ENCODE measurements at regions not wholly inside any gene's neighbourhood (a gene's known extent, or its start where the extent isn't known, plus 50 kb on each side); places are given as distances from the start of the nearest gene placed in this dataset.

DNA sequence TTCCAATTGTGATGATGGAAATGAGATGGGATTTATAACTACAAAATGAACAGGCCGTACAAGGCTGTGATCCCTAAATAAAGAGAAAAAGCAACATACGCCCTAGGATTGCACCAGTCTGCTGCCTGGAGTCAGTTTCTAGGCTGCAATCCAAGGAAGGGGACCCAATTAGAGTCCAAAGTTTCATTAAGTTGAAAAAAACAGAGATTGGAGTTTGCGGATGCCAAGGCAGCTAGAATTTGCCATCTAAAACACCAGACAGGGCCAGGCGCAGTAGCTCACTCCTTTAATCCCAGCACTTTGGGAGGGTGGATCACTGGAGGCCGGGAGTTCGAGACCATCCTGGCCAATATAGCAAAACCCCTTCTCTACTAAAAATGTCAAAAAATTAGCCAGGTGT, 661.0 kb downstream of the RPS29 start:
- Histone ChIP-seq H3K27ac (no peak overlapping the region), H3K79me2 (ENCODE audit: low read depth) (no peaks in the 10 kb centered on the region), H3K36me3 (ENCODE audit: low read depth) (no peaks in the 10 kb centered on the region), H3K4me3 (no peak overlapping the region), H3K9me3 (ENCODE audit: insufficient read depth, low read depth) (no peaks in the 10 kb centered on the region), H4K20me1 (ENCODE audit: insufficient read depth) (no peaks in the 10 kb centered on the region), H3K4me2 (no peak overlapping the region), H2AFZ (no peak overlapping the region), H3K27me3 (ENCODE audit: insufficient read depth, low read depth) (no peaks in the 10 kb centered on the region), H3K4me1 (replicated peaks; ENCODE audit: insufficient read depth) (no peaks in the 10 kb centered on the region), H3K9me2 (ENCODE audit: insufficient read depth) (no peaks in the 10 kb centered on the region), H3F3A (ENCODE audit: insufficient read depth, low read depth) (no peaks in the 10 kb centered on the region)
- intact Hi-C loops (cut with micrococcal nuclease; ENCODE audit: unreplicated experiment), result no loop called here
- ChIA-PET CTCF (no interaction called here), POLR2A (ENCODE audit: unreplicated experiment) (no interaction called here)
- TF ChIP-seq EZH2 (IDR thresholded peaks at IDR 0.05; ENCODE audit: low read depth), result no peak
- TF ChIP-seq, protein P1, sequence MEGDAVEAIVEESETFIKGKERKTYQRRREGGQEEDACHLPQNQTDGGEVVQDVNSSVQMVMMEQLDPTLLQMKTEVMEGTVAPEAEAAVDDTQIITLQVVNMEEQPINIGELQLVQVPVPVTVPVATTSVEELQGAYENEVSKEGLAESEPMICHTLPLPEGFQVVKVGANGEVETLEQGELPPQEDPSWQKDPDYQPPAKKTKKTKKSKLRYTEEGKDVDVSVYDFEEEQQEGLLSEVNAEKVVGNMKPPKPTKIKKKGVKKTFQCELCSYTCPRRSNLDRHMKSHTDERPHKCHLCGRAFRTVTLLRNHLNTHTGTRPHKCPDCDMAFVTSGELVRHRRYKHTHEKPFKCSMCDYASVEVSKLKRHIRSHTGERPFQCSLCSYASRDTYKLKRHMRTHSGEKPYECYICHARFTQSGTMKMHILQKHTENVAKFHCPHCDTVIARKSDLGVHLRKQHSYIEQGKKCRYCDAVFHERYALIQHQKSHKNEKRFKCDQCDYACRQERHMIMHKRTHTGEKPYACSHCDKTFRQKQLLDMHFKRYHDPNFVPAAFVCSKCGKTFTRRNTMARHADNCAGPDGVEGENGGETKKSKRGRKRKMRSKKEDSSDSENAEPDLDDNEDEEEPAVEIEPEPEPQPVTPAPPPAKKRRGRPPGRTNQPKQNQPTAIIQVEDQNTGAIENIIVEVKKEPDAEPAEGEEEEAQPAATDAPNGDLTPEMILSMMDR (conservative IDR thresholded peaks at IDR 0.05), result no peak
- no peak for DNase-seq
- BruUV-seq (replicated peaks), result no TSS peak

DNA sequence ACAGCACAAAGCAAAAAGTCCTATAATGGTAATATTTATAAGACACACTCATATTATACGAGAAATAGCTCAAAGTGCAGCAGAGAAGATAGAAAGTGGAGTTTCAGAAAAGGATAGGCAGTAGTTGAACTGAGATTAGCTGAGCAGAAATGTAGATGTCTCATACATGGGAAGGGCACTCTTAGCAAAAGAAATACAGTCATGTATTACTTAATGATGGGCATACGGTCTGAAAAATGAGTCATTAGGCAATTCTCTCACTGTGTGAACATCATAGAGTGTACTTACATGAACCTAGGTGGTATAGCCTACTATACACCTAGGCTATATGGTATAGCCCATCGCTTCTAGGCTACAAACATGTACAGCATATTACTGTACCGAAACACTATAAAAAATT, 671.3 kb downstream of the RPS29 start:
- no peaks in the 10 kb centered on the region for H4K20me1 ChIP-seq (ENCODE audit: insufficient read depth)
- no peaks in the 10 kb centered on the region for H3K36me3 ChIP-seq (ENCODE audit: low read depth)
- no peak overlapping the region for H3K27ac ChIP-seq
- no peak overlapping the region for H2AFZ ChIP-seq
- H3K9me3 ChIP-seq (ENCODE audit: insufficient read depth, low read depth), result no peaks in the 10 kb centered on the region
- TF ChIP-seq, protein P1 (conservative IDR thresholded peaks at IDR 0.05), result no peak
- no peak for TF ChIP-seq EZH2 (IDR thresholded peaks at IDR 0.05; ENCODE audit: low read depth)
- H3K4me3 ChIP-seq, result no peak overlapping the region
- no peaks in the 10 kb centered on the region for H3K79me2 ChIP-seq (ENCODE audit: low read depth)
- intact Hi-C loops (cut with micrococcal nuclease; ENCODE audit: unreplicated experiment), result no loop called here
- no peak overlapping the region for H3K4me2 ChIP-seq
- H3F3A ChIP-seq (ENCODE audit: insufficient read depth, low read depth), result no peaks in the 10 kb centered on the region
- DNase-seq, result no peak
- no peaks in the 10 kb centered on the region for H3K4me1 ChIP-seq (replicated peaks; ENCODE audit: insufficient read depth)
- no peaks in the 10 kb centered on the region for H3K9me2 ChIP-seq (ENCODE audit: insufficient read depth)
- H3K27me3 ChIP-seq (ENCODE audit: insufficient read depth, low read depth), result no peaks in the 10 kb centered on the region
- BruUV-seq (replicated peaks), result no TSS peak
- CTCF ChIA-PET, result no interaction called here
- POLR2A ChIA-PET (ENCODE audit: unreplicated experiment), result no interaction called here

DNA sequence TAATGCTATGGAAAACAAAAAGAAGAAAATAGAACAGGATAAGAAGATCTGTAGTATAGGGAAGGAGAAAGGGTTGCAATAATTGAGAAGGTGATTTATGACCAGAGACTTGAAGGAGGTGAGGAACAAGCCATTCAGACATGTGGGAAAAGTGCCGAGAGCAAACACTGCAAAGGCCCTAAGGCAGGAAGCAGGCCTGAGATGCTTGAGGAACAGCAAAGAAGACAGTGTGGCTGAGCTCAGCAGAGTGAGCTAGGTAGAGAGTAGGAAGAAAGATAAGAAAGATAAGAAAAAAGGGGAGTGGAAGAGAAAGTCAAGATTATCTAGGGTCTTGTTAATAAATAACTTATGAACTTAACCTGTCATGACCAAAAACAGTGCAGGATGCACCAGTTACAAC, 671.8 kb downstream of the RPS29 start:
- ChIA-PET CTCF (no interaction called here), POLR2A (ENCODE audit: unreplicated experiment) (no interaction called here)
- Histone ChIP-seq H2AFZ (no peak overlapping the region), H3K27ac (no peak overlapping the region), H3K79me2 (ENCODE audit: low read depth) (no peaks in the 10 kb centered on the region), H3K27me3 (ENCODE audit: insufficient read depth, low read depth) (no peaks in the 10 kb centered on the region), H3F3A (ENCODE audit: insufficient read depth, low read depth) (no peaks in the 10 kb centered on the region), H3K4me2 (no peak overlapping the region), H3K4me3 (no peak overlapping the region), H3K9me3 (ENCODE audit: insufficient read depth, low read depth) (no peaks in the 10 kb centered on the region), H3K36me3 (ENCODE audit: low read depth) (no peaks in the 10 kb centered on the region), H3K9me2 (ENCODE audit: insufficient read depth) (no peaks in the 10 kb centered on the region), H4K20me1 (ENCODE audit: insufficient read depth) (no peaks in the 10 kb centered on the region), H3K4me1 (replicated peaks; ENCODE audit: insufficient read depth) (no peaks in the 10 kb centered on the region)
- no peak for DNase-seq
- no TSS peak for BruUV-seq (replicated peaks)
- intact Hi-C loops (cut with micrococcal nuclease; ENCODE audit: unreplicated experiment), result no loop called here
- no peak for TF ChIP-seq EZH2 (IDR thresholded peaks at IDR 0.05; ENCODE audit: low read depth)
- TF ChIP-seq, protein P1 (conservative IDR thresholded peaks at IDR 0.05), result no peak

All from PC-9 (cell line).